GM23338 (cell line): ENCODE measurements at regions not wholly inside any gene's neighbourhood (a gene's known extent, or its start where the extent isn't known, plus 50 kb on each side); places are given as distances from the start of the nearest gene placed in this dataset.

Experiments used
- ATAC-seq: fragments of 200-7000 bp; cut with Tn5 transposase; 3 replicates; pipeline ENCODE4 v1.9.1; 2020
- DNase-seq: peaks from one replicate; pipeline ENCODE4 v3.0.0-alpha.2; 2015; ENCODE audit warnings: low spot score
- H2AFZ ChIP-seq: fragments of 200-600 bp; sonication (generic); 2 replicates; pipeline ENCODE4 v1.8.0; 2016; ENCODE audit warnings: antibody characterized with exemption, mild to moderate bottlenecking, moderate library complexity
- H3F3A ChIP-seq: fragments of 200-600 bp; sonication (generic); replicated peaks from 2 replicates; pipeline ENCODE4 v1.8.0; 2017; ENCODE audit warnings: antibody characterized with exemption, mixed run types, low read depth
- H3K27ac ChIP-seq: fragments of 200-600 bp; sonication (generic); 2 replicates; pipeline ENCODE4 v1.6.1; 2016; ENCODE audit warnings: low read depth
- H3K27me3 ChIP-seq: fragments of 200-600 bp; sonication (generic); 2 replicates; pipeline ENCODE4 v1.8.0; 2016; ENCODE audit warnings: mild to moderate bottlenecking, mixed run types, moderate library complexity; ENCODE audit not compliant: insufficient read depth
- H3K36me3 ChIP-seq: fragments of 200-600 bp; sonication (generic); 2 replicates; pipeline ENCODE4 v1.8.0; 2016; ENCODE audit warnings: mild to moderate bottlenecking; ENCODE audit not compliant: insufficient read depth
- H3K4me1 ChIP-seq: fragments of 200-600 bp; sonication (generic); 2 replicates; pipeline ENCODE4 v1.8.0; 2016; ENCODE audit warnings: mild to moderate bottlenecking, moderate library complexity; ENCODE audit not compliant: insufficient read depth
- H3K4me2 ChIP-seq: fragments of 200-600 bp; sonication (generic); 2 replicates; pipeline ENCODE4 v1.7.1; 2017; ENCODE audit warnings: mixed run types
- H3K4me3 ChIP-seq: fragments of 200-600 bp; sonication (generic); 2 replicates; pipeline ENCODE4 v1.6.1; 2016; ENCODE audit warnings: mixed run types
- H3K79me2 ChIP-seq: fragments of 200-600 bp; sonication (generic); replicated peaks from 2 replicates; pipeline ENCODE4 v1.8.0; 2017; ENCODE audit warnings: mild to moderate bottlenecking; ENCODE audit not compliant: insufficient read depth
- H3K9me2 ChIP-seq: fragments of 200-600 bp; sonication (generic); 2 replicates; pipeline ENCODE4 v1.8.0; 2017; ENCODE audit not compliant: insufficient read depth
- H4K20me1 ChIP-seq: fragments of 200-600 bp; sonication (generic); replicated peaks from 2 replicates; pipeline ENCODE4 v1.8.0; 2017; ENCODE audit warnings: mild to moderate bottlenecking; ENCODE audit not compliant: insufficient read depth
- H3K27ac Mint-ChIP-seq: 2 replicates; pipeline ENCODE4 v1.8.0; 2020; ENCODE audit warnings: inconsistent platforms, mild to moderate bottlenecking, moderate library complexity, mixed read lengths
- H3K27me3 Mint-ChIP-seq: 3 replicates; pipeline ENCODE4 v1.8.0; 2022; ENCODE audit warnings: low read depth, mild to moderate bottlenecking, moderate library complexity, mixed read lengths, inconsistent platforms; ENCODE audit not compliant: insufficient read depth, poor library complexity
- H3K36me3 Mint-ChIP-seq: 3 replicates; pipeline ENCODE4 v1.8.0; 2021; ENCODE audit warnings: low read depth, mild to moderate bottlenecking, inconsistent platforms, moderate library complexity, mixed read lengths
- H3K4me1 Mint-ChIP-seq: 3 replicates; pipeline ENCODE4 v1.8.0; 2020; ENCODE audit warnings: mild to moderate bottlenecking, inconsistent platforms, mixed read lengths
- H3K4me3 Mint-ChIP-seq: 3 replicates; pipeline ENCODE4 v1.8.0; 2021; ENCODE audit warnings: moderate library complexity, mild to moderate bottlenecking, inconsistent platforms, mixed read lengths
- H3K9me3 Mint-ChIP-seq: 3 replicates; pipeline ENCODE4 v1.8.0; 2020; ENCODE audit warnings: moderate library complexity, mild to moderate bottlenecking, inconsistent platforms, mixed read lengths
- ETS1 ChIP-seq: IDR thresholded peaks from 2 replicates; pipeline ENCODE4 v1.6.1; 2016; ENCODE audit warnings: antibody characterized with exemption
- EZH2 ChIP-seq: fragments of 200-600 bp; sonication (generic); IDR thresholded peaks from one replicate; pipeline ENCODE4 v1.8.0; 2017; ENCODE audit warnings: antibody characterized with exemption, mild to moderate bottlenecking, low read depth; ENCODE audit not compliant: unreplicated experiment
- EZH2phosphoT487 ChIP-seq: fragments of 200-600 bp; sonication (generic); IDR thresholded peaks from one replicate; pipeline ENCODE4 v1.8.1; 2018; ENCODE audit warnings: antibody characterized with exemption; ENCODE audit not compliant: unreplicated experiment
- JUNB ChIP-seq: IDR thresholded peaks from one replicate; pipeline ENCODE4 v1.6.1; 2016; ENCODE audit warnings: antibody characterized with exemption; ENCODE audit not compliant: unreplicated experiment
- REST ChIP-seq: IDR thresholded peaks from one replicate; pipeline ENCODE4 v1.6.1; 2018; ENCODE audit warnings: antibody characterized with exemption; ENCODE audit not compliant: unreplicated experiment
- ZNF462 ChIP-seq: fragments of 250-450 bp; sonication (Bioruptor Pico); IDR thresholded peaks from 2 replicates; pipeline ENCODE4 v1.5.0; 2020; ENCODE audit warnings: mild to moderate bottlenecking, moderate library complexity

GRCh38 chr9:82567953-82568352 is 495.0 kb downstream of the RASEF start:
- H4K20me1 ChIP-seq = no peaks in the 10 kb centered on the region
- Mint-ChIP-seq H3K9me3 (no peaks in the 10 kb centered on the region), H3K4me1 (no peaks in the 10 kb centered on the region), H3K27me3 (no peaks in the 10 kb centered on the region), H3K27ac (no peak overlapping the region), H3K4me3 (no peak overlapping the region), H3K36me3 (no peaks in the 10 kb centered on the region)
- H3K27ac ChIP-seq = no peak overlapping the region
- H3F3A ChIP-seq = no peaks in the 10 kb centered on the region
- no peak overlapping the region for H3K4me2 ChIP-seq
- H2AFZ ChIP-seq = no peak overlapping the region
- H3K4me1 ChIP-seq = no peaks in the 10 kb centered on the region
- no peaks in the 10 kb centered on the region for H3K9me2 ChIP-seq
- TF ChIP-seq ETS1 (no peak), EZH2phosphoT487 (no peak), ZNF462 (no peak), REST (no peak), JUNB (no peak), EZH2 (no peak)
- no peaks in the 10 kb centered on the region for H3K79me2 ChIP-seq
- no peak overlapping the region for H3K4me3 ChIP-seq
- H3K36me3 ChIP-seq = no peaks in the 10 kb centered on the region; the same call in 1 of the 2 replicates
- DNase-seq = no peak
- ATAC-seq = no peak
- H3K27me3 ChIP-seq = no peaks in the 10 kb centered on the region
